Nephron progenitor cell (in vitro differentiated cells): ENCODE measurements at regions not wholly inside any gene's neighbourhood (a gene's known extent, or its start where the extent isn't known, plus 50 kb on each side); places are given as distances from the start of the nearest gene placed in this dataset.

Source experiments
- DNase-seq: peaks from one replicate; pipeline ENCODE4 v3.0.0; 2021
- H3K27ac Mint-ChIP-seq: 2 replicates; pipeline ENCODE4 v1.8.0; 2021; ENCODE audit warnings: mild to moderate bottlenecking, moderate library complexity, mixed read lengths
- H3K27me3 Mint-ChIP-seq: 2 replicates; pipeline ENCODE4 v1.8.0; 2021; ENCODE audit warnings: mild to moderate bottlenecking, low read depth, mixed read lengths; ENCODE audit not compliant: poor library complexity
- H3K36me3 Mint-ChIP-seq: 2 replicates; pipeline ENCODE4 v1.8.0; 2021; ENCODE audit warnings: low read depth, mixed read lengths
- H3K4me1 Mint-ChIP-seq: 2 replicates; pipeline ENCODE4 v1.8.0; 2021; ENCODE audit warnings: mixed read lengths
- H3K4me3 Mint-ChIP-seq: 2 replicates; pipeline ENCODE4 v1.8.0; 2021; ENCODE audit warnings: mild to moderate bottlenecking, moderate library complexity, mixed read lengths
- H3K9me3 Mint-ChIP-seq: 2 replicates; pipeline ENCODE4 v1.8.0; 2021; ENCODE audit warnings: mild to moderate bottlenecking, moderate library complexity, mixed read lengths
- CTCF ChIP-seq: fragments of 200-600 bp; sonication (generic); IDR thresholded peaks from 2 replicates; pipeline ENCODE4 v1.5.0; 2021; ENCODE audit warnings: antibody characterized with exemption

GRCh38 chr6:144659202-144660182 lies 374.4 kb downstream of the UTRN start:
- DNase-seq: peak; percentile 52
- Mint-ChIP-seq H3K27ac (peak overlapping the region; percentile 88), H3K4me3 (peak overlapping the region; percentile 72), H3K27me3 (no peaks in the 10 kb centered on the region), H3K36me3 (no peaks in the 10 kb centered on the region), H3K4me1 (peaks cover 80% of the 10 kb centered on the region), H3K9me3 (no peaks in the 10 kb centered on the region)
- TF ChIP-seq CTCF: no peak

- Mint-ChIP-seq H3K9me3 (no peaks in the 10 kb centered on the region), H3K27ac (peak overlapping the region; percentile 69), H3K27me3 (no peaks in the 10 kb centered on the region), H3K36me3 (no peaks in the 10 kb centered on the region), H3K4me3 (peak overlapping the region; percentile 64), H3K4me1 (peaks cover 71% of the 10 kb centered on the region)
- TF ChIP-seq CTCF: no peak
- DNase-seq: no peak
Observed at GRCh38 chr6:144660561-144661115, 375.5 kb downstream of the UTRN start.

- Mint-ChIP-seq H3K27ac (peak overlapping the region; percentile 69), H3K36me3 (no peaks in the 10 kb centered on the region), H3K9me3 (no peaks in the 10 kb centered on the region), H3K4me1 (peaks cover 71% of the 10 kb centered on the region), H3K27me3 (no peaks in the 10 kb centered on the region), H3K4me3 (peak overlapping the region; percentile 64)
- no peak for DNase-seq
- TF ChIP-seq CTCF: no peak
Observed at GRCh38 chr6:144661116-144661806, 376.1 kb downstream of the UTRN start.

- Mint-ChIP-seq H3K4me1 (peaks cover 66% of the 10 kb centered on the region), H3K27me3 (no peaks in the 10 kb centered on the region), H3K27ac (no peak overlapping the region), H3K9me3 (no peaks in the 10 kb centered on the region), H3K4me3 (no peak overlapping the region), H3K36me3 (no peaks in the 10 kb centered on the region)
- TF ChIP-seq CTCF: no peak
- no peak for DNase-seq
Observed at GRCh38 chr6:144662812-144663365, 377.8 kb downstream of the UTRN start.

GRCh38 chr6:144664281-144664680 lies 379.1 kb downstream of the UTRN start:
- Mint-ChIP-seq H3K9me3 (no peaks in the 10 kb centered on the region), H3K4me1 (peaks cover 53% of the 10 kb centered on the region), H3K4me3 (no peak overlapping the region), H3K36me3 (no peaks in the 10 kb centered on the region), H3K27me3 (no peaks in the 10 kb centered on the region), H3K27ac (peak overlapping the region; percentile 87)
- DNase-seq: no peak
- no peak for TF ChIP-seq CTCF
